ENCODE measurements at regions not wholly inside any gene's neighbourhood (a gene's known extent, or its start where the extent isn't known, plus 50 kb on each side); places are given as distances from the start of the nearest gene placed in this dataset.
"Not testable (repeated sequence)": the region's sequence is repeated elsewhere in the genome, so short reads cannot be mapped to it uniquely, and the experiment has no call there.

GRCh38 chr2:129912871-129913694, 66.4 kb upstream of the RAB6C start:
- H3K27me3 ChIP-seq (ENCODE audit: insufficient read depth, low read length), result no peaks in the 10 kb centered on the region
- H3K9me3 ChIP-seq (ENCODE audit: low read depth, low read length), result peaks cover 4% of the 10 kb centered on the region
- no peaks in the 10 kb centered on the region for H3K4me1 ChIP-seq (ENCODE audit: insufficient read depth, low read length)
- no peak overlapping the region for H3K4me3 ChIP-seq (ENCODE audit: low read length)

DNA sequence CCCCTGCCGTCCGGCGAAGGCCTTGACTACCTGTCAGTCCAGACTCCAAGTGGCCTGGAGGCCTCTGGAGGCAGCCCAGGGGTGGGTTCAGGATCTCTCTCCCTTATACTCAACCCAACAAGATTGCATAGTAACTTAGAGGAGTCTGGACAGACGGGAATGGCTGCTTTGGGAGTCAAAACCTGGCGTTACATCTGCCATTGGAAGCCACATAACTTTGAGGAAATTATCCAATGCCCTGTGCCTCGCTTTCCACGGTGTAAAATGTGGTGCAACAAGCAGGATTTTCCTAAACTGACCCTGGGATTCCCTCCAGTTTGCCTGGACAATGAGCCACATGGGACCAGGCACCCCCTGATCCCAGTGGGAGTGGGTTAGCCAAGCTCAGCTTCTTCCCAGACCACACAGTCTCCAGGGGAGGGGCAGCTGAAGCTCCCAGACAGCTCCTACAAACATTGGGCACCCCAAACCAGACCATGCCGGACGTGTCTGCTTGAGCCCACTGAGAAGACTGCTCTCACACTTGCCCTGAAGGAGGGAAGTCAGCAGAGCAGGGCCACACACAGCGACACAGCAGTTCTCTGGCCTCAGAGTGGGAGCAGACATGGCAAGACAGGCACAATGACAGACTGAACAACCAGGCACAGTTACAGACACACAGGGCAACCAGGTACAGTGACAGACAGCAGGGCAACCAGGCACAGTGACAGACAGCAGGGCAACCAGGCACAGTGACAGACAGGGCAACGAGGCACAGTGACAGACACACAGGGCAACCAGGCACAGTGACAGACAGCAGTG, 65.6 kb upstream of the RAB6C start:
- no peaks in the 10 kb centered on the region for H3K27me3 ChIP-seq (ENCODE audit: insufficient read depth, low read length)
- peaks cover 12% of the 10 kb centered on the region for H3K9me3 ChIP-seq (ENCODE audit: low read depth, low read length)
- no peaks in the 10 kb centered on the region for H3K4me1 ChIP-seq (ENCODE audit: insufficient read depth, low read length)
- H3K4me3 ChIP-seq (ENCODE audit: low read length), result no peak overlapping the region

- H3K4me1 ChIP-seq (ENCODE audit: insufficient read depth, low read length), result no peaks in the 10 kb centered on the region
- peaks cover 17% of the 10 kb centered on the region for H3K9me3 ChIP-seq (ENCODE audit: low read depth, low read length)
- H3K27me3 ChIP-seq (ENCODE audit: insufficient read depth, low read length), result peaks cover 2% of the 10 kb centered on the region
- no peak overlapping the region for H3K4me3 ChIP-seq (ENCODE audit: low read length)
Measured at GRCh38 chr2:129914538-129915302, 64.7 kb upstream of the RAB6C start.

GRCh38 chr2:129915303-129915840, 64.1 kb upstream of the RAB6C start:
- Histone ChIP-seq H3K4me1 (ENCODE audit: insufficient read depth, low read length) (no peaks in the 10 kb centered on the region), H3K9me3 (ENCODE audit: low read depth, low read length) (peaks cover 23% of the 10 kb centered on the region), H3K4me3 (ENCODE audit: low read length) (no peak overlapping the region), H3K27me3 (ENCODE audit: insufficient read depth, low read length) (peaks cover 3% of the 10 kb centered on the region)

DNA sequence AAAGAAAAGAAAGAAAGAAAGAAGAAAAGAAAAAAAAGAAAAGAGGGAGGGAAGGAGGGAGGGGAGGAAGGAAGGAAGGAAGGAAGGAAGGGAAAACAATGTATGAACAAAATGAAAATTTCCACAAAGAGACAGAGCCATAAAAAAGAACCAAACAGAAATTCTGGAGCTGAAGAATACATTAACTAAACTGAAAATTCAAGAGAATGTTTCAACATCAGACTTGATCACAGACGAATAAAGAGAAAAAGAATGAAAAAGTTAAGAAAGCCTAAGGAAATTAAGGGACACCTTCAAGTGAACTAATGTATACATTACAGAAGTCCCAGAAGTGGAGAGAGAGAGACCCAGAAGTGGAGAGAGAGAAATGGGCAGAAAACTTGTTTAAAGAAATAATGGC, 60.9 kb upstream of the RAB6C start:
- peaks cover 3% of the 10 kb centered on the region for H3K4me1 ChIP-seq (ENCODE audit: insufficient read depth, low read length)
- peaks cover 16% of the 10 kb centered on the region for H3K27me3 ChIP-seq (ENCODE audit: insufficient read depth, low read length)
- H3K4me3 ChIP-seq (ENCODE audit: low read length), result no peak overlapping the region
- H3K9me3 ChIP-seq (ENCODE audit: low read depth, low read length), result peaks cover 24% of the 10 kb centered on the region

DNA sequence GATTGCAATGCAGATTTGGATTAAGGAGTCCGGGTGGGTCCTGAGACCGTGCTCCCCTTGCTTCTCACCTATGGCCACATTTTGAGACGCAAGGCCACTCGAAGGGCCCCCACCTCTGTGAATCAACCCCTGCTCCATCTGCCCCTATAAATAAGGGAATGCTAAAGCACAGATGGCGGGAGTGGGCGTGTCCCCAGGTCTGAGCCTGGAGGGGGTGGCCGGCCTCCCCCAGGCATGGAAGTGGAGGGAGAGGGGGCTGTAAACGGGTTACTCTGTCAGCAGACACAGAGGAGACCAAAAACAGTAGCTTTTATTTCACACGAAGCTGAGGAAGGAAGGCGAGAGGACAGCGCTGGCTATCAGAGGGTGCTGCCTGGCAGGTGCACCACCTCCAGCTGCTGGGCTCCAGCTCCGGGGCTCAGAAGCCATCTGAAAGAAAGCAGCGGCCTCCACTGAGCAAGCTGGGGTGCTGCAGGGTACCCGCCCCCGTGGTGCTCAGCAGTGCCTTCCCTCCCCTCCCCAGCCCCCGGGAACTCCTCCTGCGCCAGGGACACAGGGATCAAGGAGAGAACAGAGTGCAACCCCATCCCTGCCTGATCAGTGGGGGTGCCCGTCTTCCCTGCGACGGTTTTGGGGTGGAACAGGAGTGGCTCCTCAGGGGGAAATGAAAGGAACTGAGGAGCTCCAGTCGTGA, 56.7 kb upstream of the RAB6C start:
- Histone ChIP-seq H3K27me3 (ENCODE audit: insufficient read depth, low read length) (peaks cover 22% of the 10 kb centered on the region), H3K4me1 (ENCODE audit: insufficient read depth, low read length) (peaks cover 4% of the 10 kb centered on the region), H3K9me3 (ENCODE audit: low read depth, low read length) (peaks cover 24% of the 10 kb centered on the region), H3K4me3 (ENCODE audit: low read length) (no peak overlapping the region)

DNA sequence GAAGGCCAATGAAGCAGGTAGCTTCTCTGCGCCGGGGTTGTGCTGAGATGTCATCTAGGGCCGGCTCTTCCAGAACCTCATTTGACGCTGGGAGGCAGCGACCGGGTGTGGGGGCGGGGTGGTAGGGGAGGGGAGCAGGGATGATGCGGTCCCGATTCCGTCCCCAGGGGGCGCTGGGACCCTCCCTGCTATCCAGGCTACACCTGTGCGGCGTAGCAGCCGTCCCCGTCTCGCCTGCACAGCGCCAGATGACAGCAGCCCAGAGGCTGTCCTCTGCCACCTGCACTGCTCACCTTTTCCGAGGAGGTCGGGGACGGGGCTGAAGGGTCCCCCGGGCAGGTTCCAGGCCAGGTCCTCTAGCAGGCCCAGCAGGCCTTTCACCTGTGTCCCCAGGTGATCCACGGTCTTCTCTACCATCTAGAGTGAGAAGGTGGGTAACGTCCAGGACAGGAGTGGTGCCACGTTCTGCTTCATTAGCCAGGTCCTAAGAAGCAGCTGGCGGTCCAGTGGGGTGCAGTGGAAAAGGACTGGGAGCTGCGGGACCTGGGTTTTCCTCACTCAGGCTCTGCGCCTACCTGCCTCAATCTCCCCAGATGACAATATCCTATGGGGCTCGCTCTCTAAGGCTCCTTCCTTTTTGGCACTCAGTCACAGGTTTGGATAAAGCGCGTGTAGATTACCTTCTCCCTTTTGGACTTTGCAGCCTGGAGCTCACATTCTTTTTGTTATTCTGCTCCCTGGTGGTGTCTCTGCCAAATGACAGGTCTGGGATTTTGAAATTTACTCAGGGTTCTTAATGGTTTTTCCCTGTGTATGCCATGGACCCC, 56.0 kb upstream of the RAB6C start:
- H3K4me3 ChIP-seq (ENCODE audit: low read length), result no peak overlapping the region
- H3K27me3 ChIP-seq (ENCODE audit: insufficient read depth, low read length), result peaks cover 22% of the 10 kb centered on the region

GRCh38 chr2:129924115-129924514, 55.4 kb upstream of the RAB6C start:
- H3K4me1 ChIP-seq (ENCODE audit: insufficient read depth, low read length); H3K4me3 ChIP-seq (ENCODE audit: low read length): not testable (repeated sequence)
- peaks cover 22% of the 10 kb centered on the region for H3K27me3 ChIP-seq (ENCODE audit: insufficient read depth, low read length)
- H3K9me3 ChIP-seq (ENCODE audit: low read depth, low read length), result peaks cover 12% of the 10 kb centered on the region

More for the DNA sequence above, 56.0 kb upstream of the RAB6C start:
- H3K9me3 ChIP-seq (ENCODE audit: low read depth, low read length), result peaks cover 16% of the 10 kb centered on the region
- peaks cover 4% of the 10 kb centered on the region for H3K4me1 ChIP-seq (ENCODE audit: insufficient read depth, low read length)

- peaks cover 4% of the 10 kb centered on the region for H3K4me1 ChIP-seq (ENCODE audit: insufficient read depth, low read length)
- H3K9me3 ChIP-seq (ENCODE audit: low read depth, low read length), result peaks cover under 1% of the 10 kb centered on the region
- H3K27me3 ChIP-seq (ENCODE audit: insufficient read depth, low read length), result peaks cover 19% of the 10 kb centered on the region
- H3K4me3 ChIP-seq (ENCODE audit: low read length), result no peak overlapping the region
Measured at GRCh38 chr2:129925381-129925780, 54.1 kb upstream of the RAB6C start.

DNA sequence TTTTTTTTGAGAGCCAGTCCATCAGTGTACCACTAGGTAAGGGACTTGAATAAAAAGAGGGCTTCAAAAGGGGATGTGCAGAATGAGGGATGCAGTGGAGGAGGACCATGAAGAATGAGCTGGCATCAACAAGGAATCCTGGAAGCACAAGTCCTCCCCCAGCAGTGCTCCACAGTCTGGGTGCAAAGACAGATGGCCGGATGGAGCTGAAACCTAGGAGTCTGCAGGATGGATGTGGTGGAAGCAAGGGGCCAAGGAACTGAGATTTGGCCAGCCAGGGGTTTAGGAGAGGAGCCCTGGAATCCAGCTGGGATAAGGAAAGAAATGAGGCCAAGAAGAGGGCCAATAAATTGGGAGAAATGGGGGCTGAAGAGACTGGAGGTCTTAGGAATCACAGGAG, 51.8 kb upstream of the RAB6C start:
- H3K4me3 ChIP-seq (ENCODE audit: low read length), result no peak overlapping the region
- peaks cover 12% of the 10 kb centered on the region for H3K27me3 ChIP-seq (ENCODE audit: insufficient read depth, low read length)
- no peaks in the 10 kb centered on the region for H3K9me3 ChIP-seq (ENCODE audit: low read depth, low read length)
- peaks cover 4% of the 10 kb centered on the region for H3K4me1 ChIP-seq (ENCODE audit: insufficient read depth, low read length)

DNA sequence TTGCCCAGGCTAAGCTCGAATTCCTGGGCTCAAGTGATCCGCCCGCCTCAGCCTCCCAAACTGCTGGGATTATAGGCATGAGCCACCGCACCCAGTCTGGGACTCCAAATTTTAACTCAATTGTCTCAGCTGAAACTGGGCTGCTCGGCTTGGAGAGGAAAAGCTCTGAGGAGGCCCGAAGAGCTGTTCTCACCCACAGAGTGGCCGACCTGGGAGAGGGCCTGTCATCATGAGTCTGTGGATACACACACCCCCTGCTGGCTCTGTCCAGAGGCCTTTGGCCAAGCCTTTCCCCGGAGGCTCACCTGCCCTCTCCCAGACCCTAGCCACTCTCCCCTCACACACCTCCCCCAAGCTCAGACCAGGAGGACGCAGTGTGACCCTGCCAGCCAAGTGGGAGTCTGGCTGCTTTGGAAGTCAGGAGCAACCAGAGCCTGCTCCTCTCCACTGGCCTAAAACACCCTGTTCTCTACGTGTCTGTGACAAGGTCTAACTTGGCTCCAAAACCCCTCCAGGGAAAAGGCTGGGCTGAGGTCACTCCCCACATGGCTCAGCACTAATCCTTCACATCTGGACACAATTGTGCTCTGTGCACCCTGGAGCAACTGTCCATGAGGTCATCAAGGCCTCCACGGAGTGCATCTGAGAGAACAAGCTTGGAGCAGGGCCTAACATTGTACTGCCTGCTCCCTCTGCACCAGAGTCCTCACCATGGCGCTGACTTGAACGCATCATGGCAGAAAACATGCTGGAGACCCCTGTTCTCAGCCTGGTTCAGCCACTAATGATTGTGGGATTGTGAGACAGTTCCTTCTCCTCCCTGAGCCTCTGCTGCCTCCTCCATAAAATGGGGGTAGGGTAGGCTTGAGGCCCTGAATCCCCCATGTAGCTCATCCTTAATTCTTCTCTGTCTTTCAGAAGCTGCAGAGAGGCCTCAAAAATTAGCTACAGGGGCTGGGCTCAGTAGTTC, 49.9 kb upstream of the RAB6C start:
- H3K9me3 ChIP-seq (ENCODE audit: low read depth, low read length), result no peaks in the 10 kb centered on the region
- H3K4me1 ChIP-seq (ENCODE audit: insufficient read depth, low read length), result no peaks in the 10 kb centered on the region
- no peak overlapping the region for H3K4me3 ChIP-seq (ENCODE audit: low read length)

More for the DNA sequence above, 49.9 kb upstream of the RAB6C start:
- H3K27me3 ChIP-seq (ENCODE audit: insufficient read depth, low read length), result peaks cover 2% of the 10 kb centered on the region

Data from mononuclear cell (primary cell).